SK-N-SH (cell line): ENCODE measurements at regions not wholly inside any gene's neighbourhood (a gene's known extent, or its start where the extent isn't known, plus 50 kb on each side); places are given as distances from the start of the nearest gene placed in this dataset.

Source experiments
- CTCF ChIA-PET: fragments of 300-600, 350-600 bp; formaldehyde crosslinking; extraction: SDS; loops from one replicate; lab custom pipeline; 2021; lab: Yijun Ruan, JAX
- POLR2A ChIA-PET: fragments of 350-600 bp; sonication (Branson Sonifier 250); formaldehyde crosslinking; extraction: SDS; loops from one replicate; lab custom pipeline; 2020; ENCODE audit warnings: antibody characterized with exemption, inconsistent platforms; lab: Yijun Ruan, JAX
- DNase-seq: peaks from one replicate; pipeline ENCODE4 v3.0.0; 2012
- H2AFZ ChIP-seq: fragments of 200-600 bp; sonication (generic); 2 replicates; pipeline ENCODE4 v1.8.1; 2016; ENCODE audit warnings: antibody characterized with exemption, mild to moderate bottlenecking, low read depth
- H3F3A ChIP-seq: fragments of 200-600 bp; sonication (generic); replicated peaks from 2 replicates; pipeline ENCODE3; 2016; ENCODE audit warnings: antibody characterized with exemption, mild to moderate bottlenecking; ENCODE audit not compliant: insufficient read depth
- H3K27ac ChIP-seq, 2 experiments: fragments of 200-500 bp in 1 of 2; fragments of 200-600 bp in 1 of 2; sonication (Bioruptor generic) in 1 of 2; sonication (generic), shearing (Covaris generic) in 1 of 2; 2 replicates each; pipeline versions ENCODE4 v1.5.1 to v1.6.1; 2014 to 2016; ENCODE audit warnings: low read depth in 2 of 2, inconsistent platforms in 1 of 2, low read length in 1 of 2, mild to moderate bottlenecking in 1 of 2, mixed read lengths in 1 of 2
- H3K27me3 ChIP-seq: fragments of 200-600 bp; sonication (generic), shearing (Covaris generic); 2 replicates; pipeline ENCODE4 v1.6.1; 2016; ENCODE audit warnings: mixed run types; ENCODE audit not compliant: insufficient read depth
- H3K36me3 ChIP-seq, 2 experiments: fragments of 200-500 bp in 1 of 2; fragments of 200-600 bp in 1 of 2; sonication (Bioruptor generic) in 1 of 2; sonication (generic) in 1 of 2; replicated peaks in 1 of 2; 2 replicates each; pipeline versions ENCODE3 to v1.5.1; 2014 to 2016; ENCODE audit warnings: low read length in 1 of 2, mild to moderate bottlenecking in 1 of 2; ENCODE audit not compliant: insufficient read depth in 2 of 2, control insufficient read depth in 1 of 2
- H3K4me1 ChIP-seq, 2 experiments: fragments of 200-500 bp in 1 of 2; fragments of 200-600 bp in 1 of 2; sonication (Bioruptor generic) in 1 of 2; sonication (generic), shearing (Covaris generic) in 1 of 2; 2 replicates each; pipeline versions ENCODE4 v1.5.1 to v1.6.1; 2014 to 2016; ENCODE audit warnings: low read depth in 1 of 2, low read length in 1 of 2, mixed run types in 1 of 2; ENCODE audit not compliant: insufficient read depth in 2 of 2, control insufficient read depth in 1 of 2
- H3K4me2 ChIP-seq: fragments of 200-600 bp; sonication (generic), shearing (Covaris generic); 2 replicates; pipeline ENCODE4 v1.6.1; 2017; ENCODE audit warnings: mixed run types
- H3K4me3 ChIP-seq, 2 experiments: fragments of 200-500 bp in 1 of 2; fragments of 200-600 bp in 1 of 2; sonication (Bioruptor generic) in 1 of 2; sonication (generic), shearing (Covaris generic) in 1 of 2; 2 replicates each; pipeline versions ENCODE4 v1.5.1 to v1.8.1; 2014 to 2016; ENCODE audit warnings: low read depth in 2 of 2, inconsistent platforms in 1 of 2, low read length in 1 of 2, mild to moderate bottlenecking in 1 of 2, mixed read lengths in 1 of 2, moderate library complexity in 1 of 2
- H3K79me2 ChIP-seq: fragments of 200-600 bp; sonication (generic); 2 replicates; pipeline ENCODE4 v1.8.1; 2017; ENCODE audit warnings: mild to moderate bottlenecking; ENCODE audit not compliant: insufficient read depth
- H3K9ac ChIP-seq: fragments of 200-600 bp; sonication (generic); 2 replicates; pipeline ENCODE4 v1.6.1; 2017; ENCODE audit warnings: mixed run types
- H3K9me2 ChIP-seq: fragments of 200-600 bp; sonication (generic); 2 replicates; pipeline ENCODE4 v1.6.1; 2017; ENCODE audit warnings: mixed run types
- H3K9me3 ChIP-seq: fragments of 200-600 bp; sonication (generic); 2 replicates; pipeline ENCODE4 v1.6.1; 2017; ENCODE audit warnings: mixed run types, mild to moderate bottlenecking, moderate library complexity
- H4K20me1 ChIP-seq: fragments of 200-600 bp; sonication (generic); 2 replicates; pipeline ENCODE4 v1.6.1; 2017; ENCODE audit warnings: mild to moderate bottlenecking, mixed run types; ENCODE audit not compliant: insufficient read depth
- ELF1 ChIP-seq: IDR thresholded peaks from 2 replicates; pipeline ENCODE4 v1.4.0; 2012
- FOXJ3 ChIP-seq: sonication (generic); formaldehyde crosslinking; IDR thresholded peaks from 2 replicates; pipeline ENCODE4 v1.5.1; 2020; ENCODE audit warnings: mild to moderate bottlenecking, missing genetic modification reagents
- FOXM1 ChIP-seq: IDR thresholded peaks from 2 replicates; pipeline ENCODE4 v1.4.0; 2012; ENCODE audit warnings: low read depth, mild to moderate bottlenecking
- GABPA ChIP-seq: IDR thresholded peaks from 2 replicates; pipeline ENCODE4 v1.4.0; 2012; ENCODE audit warnings: low read depth, mild to moderate bottlenecking
- MAX ChIP-seq: IDR thresholded peaks from 2 replicates; pipeline ENCODE4 v1.4.0; 2012; ENCODE audit warnings: low read depth
- MEF2A ChIP-seq: IDR thresholded peaks from 2 replicates; pipeline ENCODE4 v1.4.0; 2012; ENCODE audit warnings: low read depth, borderline replicate concordance
- POLR2AphosphoS5 ChIP-seq: IDR thresholded peaks from 2 replicates; pipeline ENCODE4 v1.6.1; 2012; ENCODE audit warnings: low read depth, low read length
- RAD21 ChIP-seq: IDR thresholded peaks from 2 replicates; pipeline ENCODE4 v1.6.1; 2012; ENCODE audit warnings: mild to moderate bottlenecking, low read length
- RCOR1 ChIP-seq: fragments of 150-350 bp; IDR thresholded peaks from 2 replicates; pipeline ENCODE4 v1.6.1; 2017; ENCODE audit warnings: antibody characterized with exemption, low read length
- SMC3 ChIP-seq: IDR thresholded peaks from 2 replicates; pipeline ENCODE4 v1.6.1; 2012; ENCODE audit warnings: low read depth, low read length, improper control_type of control experiment
- TCF12 ChIP-seq: IDR thresholded peaks from 2 replicates; pipeline ENCODE4 v1.4.0; 2012
- TEAD4 ChIP-seq: IDR thresholded peaks from 2 replicates; pipeline ENCODE4 v1.4.0; 2012; ENCODE audit warnings: mild to moderate bottlenecking, borderline replicate concordance; ENCODE audit not compliant: insufficient read depth
- YY1 ChIP-seq: IDR thresholded peaks from 2 replicates; pipeline ENCODE4 v1.4.0; 2012; ENCODE audit warnings: low read depth, mild to moderate bottlenecking
- WGBS: methylation state at CpG from one replicate; pipeline ENCODE4 v1.1.6; 2017; ENCODE audit warnings: low lambda C conversion rate; 5-methylcytosine and 5-hydroxymethylcytosine counted together
- TF ChIP-seq, protein P1 (sequence below): fragments of 150-350 bp; IDR thresholded peaks from 2 replicates; pipeline ENCODE4 v1.6.1; 2017; ENCODE audit warnings: antibody characterized with exemption, low read length, low read depth, borderline replicate concordance

GRCh38 chr18:24678626-24679025 is 218.2 kb downstream of the HRH4 start:
- H3F3A ChIP-seq = no peaks in the 10 kb centered on the region
- H3K27ac ChIP-seq = no peak overlapping the region
- no peaks in the 10 kb centered on the region for H3K9me3 ChIP-seq
- no peaks in the 10 kb centered on the region for H3K4me1 ChIP-seq
- TF ChIP-seq, protein P1, sequence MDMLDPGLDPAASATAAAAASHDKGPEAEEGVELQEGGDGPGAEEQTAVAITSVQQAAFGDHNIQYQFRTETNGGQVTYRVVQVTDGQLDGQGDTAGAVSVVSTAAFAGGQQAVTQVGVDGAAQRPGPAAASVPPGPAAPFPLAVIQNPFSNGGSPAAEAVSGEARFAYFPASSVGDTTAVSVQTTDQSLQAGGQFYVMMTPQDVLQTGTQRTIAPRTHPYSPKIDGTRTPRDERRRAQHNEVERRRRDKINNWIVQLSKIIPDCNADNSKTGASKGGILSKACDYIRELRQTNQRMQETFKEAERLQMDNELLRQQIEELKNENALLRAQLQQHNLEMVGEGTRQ = no peak
- TF ChIP-seq ELF1 = no peak
- TF ChIP-seq SMC3 = no peak
- TF ChIP-seq TEAD4 = no peak
- TF ChIP-seq FOXJ3 (CRISPR knock-in tag) = no peak
- H3K27me3 ChIP-seq = no peaks in the 10 kb centered on the region
- no peak overlapping the region for H3K4me2 ChIP-seq
- no peaks in the 10 kb centered on the region for H4K20me1 ChIP-seq
- ChIA-PET CTCF (interaction anchor here (1.2 to 3.4 kb wide), 4 partner anchors 49 to 191 kb away, joined by 3 to 13 read pairs (median 4); no protein-coding TSS in a partner anchor), POLR2A (no interaction called here)
- DNase-seq = no peak
- no peak overlapping the region for H2AFZ ChIP-seq
- no peaks in the 10 kb centered on the region for H3K79me2 ChIP-seq
- H3K4me3 ChIP-seq = no peak overlapping the region
- no peak overlapping the region for H3K9ac ChIP-seq
- WGBS = 16% methylated on average over 3 of the region's 3 CpGs
- no peaks in the 10 kb centered on the region for H3K9me2 ChIP-seq
- H3K36me3 ChIP-seq = no peaks in the 10 kb centered on the region

- CTCF ChIA-PET = interaction anchor here (1.2 to 4.2 kb wide), 4 partner anchors 48 to 191 kb away, joined by 3 to 13 read pairs (median 4); no protein-coding TSS in a partner anchor
- H3K79me2 ChIP-seq = no peaks in the 10 kb centered on the region
- H3K36me3 ChIP-seq = no peaks in the 10 kb centered on the region
- TF ChIP-seq TEAD4 (no peak), RCOR1 (no peak), POLR2AphosphoS5 (no peak), TCF12 (no peak), MAX (no peak), ELF1 (no peak), GABPA (no peak), MEF2A (no peak), RAD21 (no peak), FOXM1 (no peak), YY1 (no peak)
- no peaks in the 10 kb centered on the region for H3K27me3 ChIP-seq
- no peak for DNase-seq
- POLR2A ChIA-PET = no interaction called here
- H3K4me2 ChIP-seq = no peak overlapping the region
- H3K4me1 ChIP-seq = no peaks in the 10 kb centered on the region
- H3K9me2 ChIP-seq = no peaks in the 10 kb centered on the region
- no peak overlapping the region for H3K27ac ChIP-seq
- 15% methylated on average over 4 of the region's 4 CpGs for WGBS
- no peak overlapping the region for H2AFZ ChIP-seq
- no peaks in the 10 kb centered on the region for H3F3A ChIP-seq
- no peaks in the 10 kb centered on the region for H4K20me1 ChIP-seq
- no peaks in the 10 kb centered on the region for H3K9me3 ChIP-seq
- H3K9ac ChIP-seq = no peak overlapping the region
- H3K4me3 ChIP-seq = no peak overlapping the region
Observed at GRCh38 chr18:24679062-24679461, 218.6 kb downstream of the HRH4 start.
